GM23338 (cell line): ENCODE measurements at regions not wholly inside any gene's neighbourhood (a gene's known extent, or its start where the extent isn't known, plus 50 kb on each side); places are given as distances from the start of the nearest gene placed in this dataset.

Source experiments
- CREB1 ChIP-seq: fragments of 250-450 bp; sonication (Bioruptor Pico); IDR thresholded peaks from 2 replicates; pipeline ENCODE4 v1.5.0; 2020; ENCODE audit warnings: low read depth, mild to moderate bottlenecking, moderate library complexity
- EZH2phosphoT487 ChIP-seq: fragments of 200-600 bp; sonication (generic); IDR thresholded peaks from one replicate; pipeline ENCODE4 v1.8.1; 2018; ENCODE audit warnings: antibody characterized with exemption; ENCODE audit not compliant: unreplicated experiment
- NANOG ChIP-seq: IDR thresholded peaks from 2 replicates; pipeline ENCODE4 v1.6.1; 2016; ENCODE audit warnings: antibody characterized with exemption, borderline replicate concordance
- POLR2AphosphoS5 ChIP-seq: IDR thresholded peaks from 2 replicates; pipeline ENCODE4 v1.6.1; 2016; ENCODE audit warnings: antibody characterized with exemption, low read depth
- STAT1 ChIP-seq: IDR thresholded peaks from one replicate; pipeline ENCODE4 v1.6.1; 2016; ENCODE audit warnings: antibody characterized with exemption; ENCODE audit not compliant: unreplicated experiment
- ZNF114 ChIP-seq: fragments of 250-450 bp; sonication (Bioruptor Pico); IDR thresholded peaks from 2 replicates; pipeline ENCODE4 v1.5.0; 2020; ENCODE audit warnings: mild to moderate bottlenecking, moderate library complexity
- ZNF331 ChIP-seq: fragments of 250-450 bp; sonication (Bioruptor Pico); IDR thresholded peaks from 2 replicates; pipeline ENCODE4 v1.5.0; 2020; ENCODE audit warnings: low read depth, mild to moderate bottlenecking, moderate library complexity
- TF ChIP-seq, protein P1 (sequence below): fragments of 250-450 bp; sonication (Bioruptor Pico); IDR thresholded peaks from 2 replicates; pipeline ENCODE4 v1.5.0; 2020; ENCODE audit warnings: mild to moderate bottlenecking, moderate library complexity
- TF ChIP-seq, protein P2 (sequence below), 2 experiments: fragments of 200-600 bp in 1 of 2; sonication (generic) in 1 of 2; conservative IDR thresholded peaks; 2 replicates each; pipeline versions ENCODE4 v1.5.1 to v1.6.1; 2016 to 2017; ENCODE audit warnings: antibody characterized with exemption in 2 of 2, low read depth in 2 of 2, mild to moderate bottlenecking in 2 of 2, moderate library complexity in 1 of 2
- TF ChIP-seq, protein P3 (sequence below): IDR thresholded peaks from 2 replicates; pipeline ENCODE4 v1.6.1; 2016; ENCODE audit warnings: antibody characterized with exemption

DNA sequence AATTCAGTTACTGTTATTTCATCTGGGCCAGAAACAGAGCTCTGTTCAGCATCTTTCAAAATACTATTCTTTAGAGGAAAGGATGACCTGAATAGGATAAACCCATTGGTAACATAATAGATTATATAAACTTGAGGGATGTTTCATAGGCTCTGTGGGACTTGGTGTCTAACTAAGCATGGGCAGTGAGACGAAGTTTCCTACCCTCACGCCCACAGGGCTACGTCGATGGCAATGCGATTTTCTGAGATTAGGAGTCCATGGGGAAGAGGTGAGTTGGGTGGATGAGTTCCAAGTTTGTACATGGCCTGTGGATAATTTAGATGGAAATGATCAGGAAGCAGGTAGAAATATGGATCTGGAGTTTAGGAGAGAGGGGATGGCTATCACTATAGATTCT lies 115.2 kb upstream of the TBL1XR1 start (continued):
- TF ChIP-seq, protein P1, sequence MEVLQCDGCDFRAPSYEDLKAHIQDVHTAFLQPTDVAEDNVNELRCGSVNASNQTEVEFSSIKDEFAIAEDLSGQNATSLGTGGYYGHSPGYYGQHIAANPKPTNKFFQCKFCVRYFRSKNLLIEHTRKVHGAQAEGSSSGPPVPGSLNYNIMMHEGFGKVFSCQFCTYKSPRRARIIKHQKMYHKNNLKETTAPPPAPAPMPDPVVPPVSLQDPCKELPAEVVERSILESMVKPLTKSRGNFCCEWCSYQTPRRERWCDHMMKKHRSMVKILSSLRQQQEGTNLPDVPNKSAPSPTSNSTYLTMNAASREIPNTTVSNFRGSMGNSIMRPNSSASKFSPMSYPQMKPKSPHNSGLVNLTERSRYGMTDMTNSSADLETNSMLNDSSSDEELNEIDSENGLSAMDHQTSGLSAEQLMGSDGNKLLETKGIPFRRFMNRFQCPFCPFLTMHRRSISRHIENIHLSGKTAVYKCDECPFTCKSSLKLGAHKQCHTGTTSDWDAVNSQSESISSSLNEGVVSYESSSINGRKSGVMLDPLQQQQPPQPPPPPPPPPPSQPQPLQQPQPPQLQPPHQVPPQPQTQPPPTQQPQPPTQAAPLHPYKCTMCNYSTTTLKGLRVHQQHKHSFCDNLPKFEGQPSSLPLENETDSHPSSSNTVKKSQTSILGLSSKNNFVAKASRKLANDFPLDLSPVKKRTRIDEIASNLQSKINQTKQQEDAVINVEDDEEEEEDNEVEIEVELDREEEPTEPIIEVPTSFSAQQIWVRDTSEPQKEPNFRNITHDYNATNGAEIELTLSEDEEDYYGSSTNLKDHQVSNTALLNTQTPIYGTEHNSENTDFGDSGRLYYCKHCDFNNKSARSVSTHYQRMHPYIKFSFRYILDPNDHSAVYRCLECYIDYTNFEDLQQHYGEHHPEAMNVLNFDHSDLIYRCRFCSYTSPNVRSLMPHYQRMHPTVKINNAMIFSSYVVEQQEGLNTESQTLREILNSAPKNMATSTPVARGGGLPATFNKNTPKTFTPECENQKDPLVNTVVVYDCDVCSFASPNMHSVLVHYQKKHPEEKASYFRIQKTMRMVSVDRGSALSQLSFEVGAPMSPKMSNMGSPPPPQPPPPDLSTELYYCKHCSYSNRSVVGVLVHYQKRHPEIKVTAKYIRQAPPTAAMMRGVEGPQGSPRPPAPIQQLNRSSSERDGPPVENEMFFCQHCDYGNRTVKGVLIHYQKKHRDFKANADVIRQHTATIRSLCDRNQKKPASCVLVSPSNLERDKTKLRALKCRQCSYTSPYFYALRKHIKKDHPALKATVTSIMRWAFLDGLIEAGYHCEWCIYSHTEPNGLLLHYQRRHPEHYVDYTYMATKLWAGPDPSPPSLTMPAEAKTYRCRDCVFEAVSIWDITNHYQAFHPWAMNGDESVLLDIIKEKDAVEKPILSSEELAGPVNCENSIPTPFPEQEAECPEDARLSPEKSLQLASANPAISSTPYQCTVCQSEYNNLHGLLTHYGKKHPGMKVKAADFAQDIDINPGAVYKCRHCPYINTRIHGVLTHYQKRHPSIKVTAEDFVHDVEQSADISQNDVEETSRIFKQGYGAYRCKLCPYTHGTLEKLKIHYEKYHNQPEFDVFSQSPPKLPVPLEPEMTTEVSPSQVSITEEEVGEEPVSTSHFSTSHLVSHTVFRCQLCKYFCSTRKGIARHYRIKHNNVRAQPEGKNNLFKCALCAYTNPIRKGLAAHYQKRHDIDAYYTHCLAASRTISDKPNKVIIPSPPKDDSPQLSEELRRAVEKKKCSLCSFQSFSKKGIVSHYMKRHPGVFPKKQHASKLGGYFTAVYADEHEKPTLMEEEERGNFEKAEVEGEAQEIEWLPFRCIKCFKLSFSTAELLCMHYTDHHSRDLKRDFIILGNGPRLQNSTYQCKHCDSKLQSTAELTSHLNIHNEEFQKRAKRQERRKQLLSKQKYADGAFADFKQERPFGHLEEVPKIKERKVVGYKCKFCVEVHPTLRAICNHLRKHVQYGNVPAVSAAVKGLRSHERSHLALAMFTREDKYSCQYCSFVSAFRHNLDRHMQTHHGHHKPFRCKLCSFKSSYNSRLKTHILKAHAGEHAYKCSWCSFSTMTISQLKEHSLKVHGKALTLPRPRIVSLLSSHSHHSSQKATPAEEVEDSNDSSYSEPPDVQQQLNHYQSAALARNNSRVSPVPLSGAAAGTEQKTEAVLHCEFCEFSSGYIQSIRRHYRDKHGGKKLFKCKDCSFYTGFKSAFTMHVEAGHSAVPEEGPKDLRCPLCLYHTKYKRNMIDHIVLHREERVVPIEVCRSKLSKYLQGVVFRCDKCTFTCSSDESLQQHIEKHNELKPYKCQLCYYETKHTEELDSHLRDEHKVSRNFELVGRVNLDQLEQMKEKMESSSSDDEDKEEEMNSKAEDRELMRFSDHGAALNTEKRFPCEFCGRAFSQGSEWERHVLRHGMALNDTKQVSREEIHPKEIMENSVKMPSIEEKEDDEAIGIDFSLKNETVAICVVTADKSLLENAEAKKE (CRISPR knock-in tag) = no peak
- TF ChIP-seq ZNF331 (no peak), POLR2AphosphoS5 (no peak), STAT1 (no peak), NANOG (no peak), CREB1 (CRISPR knock-in tag) (no peak), ZNF114 (CRISPR knock-in tag) (no peak), EZH2phosphoT487 (no peak)
- TF ChIP-seq, protein P2, sequence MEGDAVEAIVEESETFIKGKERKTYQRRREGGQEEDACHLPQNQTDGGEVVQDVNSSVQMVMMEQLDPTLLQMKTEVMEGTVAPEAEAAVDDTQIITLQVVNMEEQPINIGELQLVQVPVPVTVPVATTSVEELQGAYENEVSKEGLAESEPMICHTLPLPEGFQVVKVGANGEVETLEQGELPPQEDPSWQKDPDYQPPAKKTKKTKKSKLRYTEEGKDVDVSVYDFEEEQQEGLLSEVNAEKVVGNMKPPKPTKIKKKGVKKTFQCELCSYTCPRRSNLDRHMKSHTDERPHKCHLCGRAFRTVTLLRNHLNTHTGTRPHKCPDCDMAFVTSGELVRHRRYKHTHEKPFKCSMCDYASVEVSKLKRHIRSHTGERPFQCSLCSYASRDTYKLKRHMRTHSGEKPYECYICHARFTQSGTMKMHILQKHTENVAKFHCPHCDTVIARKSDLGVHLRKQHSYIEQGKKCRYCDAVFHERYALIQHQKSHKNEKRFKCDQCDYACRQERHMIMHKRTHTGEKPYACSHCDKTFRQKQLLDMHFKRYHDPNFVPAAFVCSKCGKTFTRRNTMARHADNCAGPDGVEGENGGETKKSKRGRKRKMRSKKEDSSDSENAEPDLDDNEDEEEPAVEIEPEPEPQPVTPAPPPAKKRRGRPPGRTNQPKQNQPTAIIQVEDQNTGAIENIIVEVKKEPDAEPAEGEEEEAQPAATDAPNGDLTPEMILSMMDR (conservative IDR thresholded peaks at IDR 0.05; ENCODE audit: low read depth in 2 of 2) = no peak
- TF ChIP-seq, protein P3, sequence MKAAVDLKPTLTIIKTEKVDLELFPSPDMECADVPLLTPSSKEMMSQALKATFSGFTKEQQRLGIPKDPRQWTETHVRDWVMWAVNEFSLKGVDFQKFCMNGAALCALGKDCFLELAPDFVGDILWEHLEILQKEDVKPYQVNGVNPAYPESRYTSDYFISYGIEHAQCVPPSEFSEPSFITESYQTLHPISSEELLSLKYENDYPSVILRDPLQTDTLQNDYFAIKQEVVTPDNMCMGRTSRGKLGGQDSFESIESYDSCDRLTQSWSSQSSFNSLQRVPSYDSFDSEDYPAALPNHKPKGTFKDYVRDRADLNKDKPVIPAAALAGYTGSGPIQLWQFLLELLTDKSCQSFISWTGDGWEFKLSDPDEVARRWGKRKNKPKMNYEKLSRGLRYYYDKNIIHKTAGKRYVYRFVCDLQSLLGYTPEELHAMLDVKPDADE = no peak
